ENCODE measurements at regions not wholly inside any gene's neighbourhood (a gene's known extent, or its start where the extent isn't known, plus 50 kb on each side); places are given as distances from the start of the nearest gene placed in this dataset.

DNA sequence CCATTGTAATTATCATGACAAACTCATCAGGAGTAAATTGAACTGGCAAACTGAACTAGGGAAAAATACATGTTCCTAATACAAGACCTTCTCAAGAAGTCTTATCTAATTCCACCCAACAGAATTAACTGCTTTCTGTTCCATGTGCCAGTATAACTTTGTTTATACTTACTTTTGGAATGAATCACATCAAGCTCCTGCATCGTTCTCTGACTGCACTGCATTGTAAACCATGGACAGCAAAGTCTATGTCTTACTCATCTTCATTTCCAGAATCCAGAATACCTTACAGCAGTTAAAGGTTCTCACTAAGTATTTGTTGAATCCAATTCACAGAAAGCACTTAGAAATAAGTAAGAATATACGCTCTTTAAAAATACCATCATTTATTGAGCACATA is 102.8 kb downstream of the PLK2 start:
- TF ChIP-seq POLR2A (IDR thresholded peaks at IDR 0.05; ENCODE audit: low read length) (no peak), GATA1 (IDR thresholded peaks at IDR 0.05; ENCODE audit: low read depth, low read length) (no peak)
